HG02759 (cell line): ENCODE measurements at regions not wholly inside any gene's neighbourhood (a gene's known extent, or its start where the extent isn't known, plus 50 kb on each side); places are given as distances from the start of the nearest gene placed in this dataset.
"Not testable (repeated sequence)": the region's sequence is repeated elsewhere in the genome, so short reads cannot be mapped to it uniquely, and the experiment has no call there.

Experiments
- ATAC-seq: cut with Tn5 transposase; IDR thresholded peaks from one replicate; pipeline ENCODE4 v1.9.1; 2021; ENCODE audit warnings: mild to moderate bottlenecking, moderate library complexity; ENCODE audit not compliant: unreplicated experiment

- not testable (repeated sequence) for ATAC-seq
Measured at GRCh38 chr16:79881107-79881506, 280.6 kb upstream of the MAF start.

GRCh38 chr16:79876332-79876730 is 275.8 kb upstream of the MAF start:
- ATAC-seq: no peak

- ATAC-seq: no peak
Measured at GRCh38 chr16:79874391-79874790, 273.9 kb upstream of the MAF start.

- ATAC-seq: no peak
Measured at GRCh38 chr16:79873825-79874224, 273.3 kb upstream of the MAF start.

- no peak for ATAC-seq
Measured at GRCh38 chr16:79871906-79872305, 271.4 kb upstream of the MAF start.

- no peak for ATAC-seq
Measured at GRCh38 chr16:79870016-79870886, 269.7 kb upstream of the MAF start.

- no peak for ATAC-seq
Measured at GRCh38 chr16:79869304-79870015, 268.9 kb upstream of the MAF start.

- ATAC-seq: no peak
Measured at GRCh38 chr16:79868841-79869240, 268.3 kb upstream of the MAF start.

- ATAC-seq: no peak
Measured at GRCh38 chr16:79867425-79867997, 267.0 kb upstream of the MAF start.

GRCh38 chr16:79865918-79866317 is 265.4 kb upstream of the MAF start:
- no peak for ATAC-seq

GRCh38 chr16:79864781-79865391 is 264.3 kb upstream of the MAF start:
- ATAC-seq: no peak

- ATAC-seq: no peak
Measured at GRCh38 chr16:79864032-79864780, 263.7 kb upstream of the MAF start.

- ATAC-seq: no peak
Measured at GRCh38 chr16:79863128-79864031, 262.8 kb upstream of the MAF start.

GRCh38 chr16:79862601-79863000 is 262.1 kb upstream of the MAF start:
- no peak for ATAC-seq

GRCh38 chr16:79856581-79856980 is 256.0 kb upstream of the MAF start:
- ATAC-seq: no peak

- no peak for ATAC-seq
Measured at GRCh38 chr16:79850348-79850747, 249.8 kb upstream of the MAF start.

- no peak for ATAC-seq
Measured at GRCh38 chr16:79849119-79849518, 248.6 kb upstream of the MAF start.

GRCh38 chr16:79848719-79849118 is 248.2 kb upstream of the MAF start:
- ATAC-seq: no peak

GRCh38 chr16:79847569-79847968 is 247.0 kb upstream of the MAF start:
- ATAC-seq: no peak

- ATAC-seq: no peak
Measured at GRCh38 chr16:79847101-79847500, 246.6 kb upstream of the MAF start.
